Cardiac septum (tissue), 1 donor: ENCODE measurements at regions not wholly inside any gene's neighbourhood (a gene's known extent, or its start where the extent isn't known, plus 50 kb on each side); places are given as distances from the start of the nearest gene placed in this dataset.
"Not testable (repeated sequence)": the region's sequence is repeated elsewhere in the genome, so short reads cannot be mapped to it uniquely, and the experiment has no call there.

Experiments
- DNase-seq: peaks from one replicate; pipeline ENCODE4 v3.0.0-alpha.2; 2020; ENCODE audit warnings: low spot score
- intact Hi-C: fragments of 100-400 bp; cut with DNase I; formaldehyde crosslinking; loops from one replicate; pipeline ENCODE4 v1.14.0; 2022
- donor health status: DM: no; HTN: no; CAD: no.

DNA sequence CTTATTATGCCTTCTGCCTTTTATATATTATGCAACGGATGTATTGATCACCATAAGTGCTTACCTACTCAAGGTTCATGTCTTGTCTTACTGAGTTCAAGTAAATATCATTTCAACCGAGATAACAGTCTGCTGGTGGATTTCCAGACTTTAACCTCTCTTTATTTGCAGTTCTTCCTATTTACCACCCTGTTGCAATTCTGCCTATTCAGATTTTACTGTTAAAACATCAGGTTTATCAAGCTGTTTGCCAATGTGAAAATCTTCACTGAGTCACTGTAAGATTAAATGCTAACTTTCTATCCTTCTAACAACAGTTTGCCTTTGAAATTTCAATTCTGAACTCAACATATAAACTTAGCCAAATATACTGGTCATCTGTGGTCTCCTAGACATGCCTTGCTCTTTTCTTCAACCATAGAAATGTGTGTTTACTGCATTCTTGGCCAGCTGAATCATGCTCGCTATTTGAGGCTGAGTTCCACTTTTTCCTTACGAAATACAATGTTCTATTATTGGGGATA, 471.7 kb upstream of the RORB start:
- intact Hi-C loops: no loop called here
- no peak for DNase-seq

DNA sequence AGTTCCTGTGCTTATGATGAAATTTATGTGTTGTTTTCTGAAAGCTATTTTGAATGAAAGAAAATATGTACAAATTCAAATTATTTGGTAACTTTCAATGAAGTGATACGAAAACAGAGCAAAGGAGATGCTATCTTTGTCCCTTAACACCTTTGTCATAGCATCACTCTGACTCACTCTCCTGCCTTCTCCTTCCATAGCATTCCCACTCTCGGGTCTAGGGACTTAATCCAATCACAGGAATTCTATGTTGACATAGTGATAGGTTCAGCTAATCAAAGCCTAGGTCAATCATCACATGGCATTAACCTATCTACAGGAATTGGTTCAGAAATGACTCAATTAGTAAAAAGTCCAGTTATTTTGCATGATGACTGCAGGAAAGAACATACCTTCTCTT, 464.7 kb upstream of the RORB start:
- DNase-seq: no peak
- intact Hi-C loops: no loop called here

DNA sequence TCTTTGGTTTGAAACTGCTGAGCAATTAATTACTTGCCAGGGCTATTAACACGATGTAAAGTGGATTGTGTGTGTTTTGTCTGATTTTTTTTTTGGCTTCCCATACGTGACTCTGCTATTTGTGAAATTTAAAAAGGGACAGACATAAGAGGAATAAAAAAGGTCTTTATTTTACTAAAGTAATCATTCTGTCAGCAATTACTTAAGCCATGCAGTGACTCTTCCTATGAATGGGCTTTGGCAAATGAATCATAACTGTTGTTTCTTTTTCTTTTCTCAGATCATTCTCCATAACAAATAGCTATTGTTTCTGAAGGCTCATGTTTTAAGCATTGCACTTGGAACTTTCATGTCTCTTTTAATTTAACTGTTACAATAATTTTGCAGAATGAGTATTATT, 461.3 kb upstream of the RORB start:
- DNase-seq: no peak
- intact Hi-C loops: no loop called here

DNA sequence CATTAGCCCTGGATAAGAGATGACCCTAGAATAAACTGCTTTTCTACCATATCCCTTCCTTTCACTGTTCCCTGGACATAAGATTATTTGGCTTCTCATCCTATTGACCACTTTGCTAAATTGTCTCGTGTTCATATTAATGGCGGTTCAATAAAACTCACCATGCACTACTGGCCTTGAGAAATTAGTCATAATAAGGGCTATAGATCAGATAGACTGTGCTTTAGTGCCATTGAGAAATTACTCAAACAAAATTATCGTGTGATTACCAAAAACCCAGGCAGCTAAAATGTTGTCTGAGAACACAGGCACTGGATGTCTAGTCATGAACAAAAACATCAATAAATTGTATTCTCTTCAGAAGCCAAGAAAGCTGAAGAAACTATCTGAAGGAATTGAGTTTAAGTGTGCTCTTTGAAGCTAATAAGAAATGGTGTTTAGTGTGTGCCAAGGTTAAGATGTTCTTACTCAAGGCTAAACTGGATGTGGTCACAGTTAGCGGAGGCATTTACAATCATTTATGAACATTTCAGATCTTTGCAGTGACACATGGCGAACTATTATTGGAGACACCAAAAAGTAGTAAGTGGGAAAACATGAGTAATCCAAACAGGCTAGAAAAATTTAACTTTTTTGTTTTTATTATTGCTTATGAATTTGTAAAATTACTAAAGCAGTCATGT, 460.4 kb upstream of the RORB start:
- no peak for DNase-seq
- intact Hi-C loops: no loop called here

DNA sequence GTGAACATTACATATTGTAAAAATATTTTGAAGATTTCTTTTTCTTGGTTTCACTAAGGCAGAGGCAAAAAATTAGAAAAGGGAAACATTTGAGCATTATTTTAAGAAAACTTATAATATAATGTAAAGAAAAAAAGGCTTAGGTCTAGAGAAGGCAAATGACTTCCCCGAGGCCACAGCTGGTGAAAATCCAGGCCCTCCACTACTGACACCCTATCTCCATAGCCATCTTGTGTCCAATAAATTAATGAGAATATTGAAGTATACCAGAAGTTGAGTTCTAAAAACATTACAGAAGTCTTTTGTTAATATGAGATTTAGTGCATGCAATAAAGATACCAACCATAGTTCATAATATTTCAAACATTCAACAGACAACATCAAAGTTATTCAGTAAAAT, 459.9 kb upstream of the RORB start:
- no peak for DNase-seq
- intact Hi-C loops: no loop called here

DNA sequence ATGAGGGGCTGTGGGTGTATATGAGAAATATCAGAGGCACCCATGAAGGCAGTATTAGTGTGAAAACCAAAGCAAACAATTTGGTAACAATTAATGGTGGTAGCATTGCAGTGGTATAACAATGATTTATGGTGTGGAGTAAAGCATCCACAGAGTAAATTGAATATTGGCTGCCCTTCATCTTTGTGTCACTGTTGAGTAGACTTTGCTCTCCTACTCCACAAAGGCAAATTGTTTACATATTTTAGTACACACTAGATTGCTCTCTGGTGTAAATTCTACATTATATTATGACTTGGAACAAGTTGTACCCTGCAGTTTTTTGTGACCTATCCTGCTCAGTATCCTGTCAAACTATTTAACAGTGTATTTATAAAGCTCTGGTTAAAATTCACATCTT, 455.5 kb upstream of the RORB start:
- intact Hi-C loops: no loop called here
- DNase-seq: no peak

DNA sequence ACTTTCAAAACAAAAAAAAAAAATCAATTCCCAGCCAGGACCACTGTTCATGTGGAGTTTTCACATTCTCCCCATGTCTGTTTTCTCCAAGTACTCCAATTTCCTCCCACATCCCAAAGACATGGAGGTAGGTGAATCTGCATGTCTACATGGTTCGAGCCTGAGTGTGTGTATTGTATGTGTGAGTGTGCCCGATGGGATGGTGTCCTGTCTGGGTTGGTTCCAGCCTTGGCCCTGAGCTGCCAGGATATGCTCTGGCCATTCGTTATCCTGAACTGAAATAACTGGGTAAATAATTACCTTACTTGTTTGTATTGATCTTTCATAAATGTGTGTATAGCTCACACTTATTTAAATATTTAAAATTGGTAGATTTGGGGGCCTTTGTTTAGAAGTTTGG, 452.3 kb upstream of the RORB start:
- no peak for DNase-seq
- intact Hi-C loops: no loop called here

DNA sequence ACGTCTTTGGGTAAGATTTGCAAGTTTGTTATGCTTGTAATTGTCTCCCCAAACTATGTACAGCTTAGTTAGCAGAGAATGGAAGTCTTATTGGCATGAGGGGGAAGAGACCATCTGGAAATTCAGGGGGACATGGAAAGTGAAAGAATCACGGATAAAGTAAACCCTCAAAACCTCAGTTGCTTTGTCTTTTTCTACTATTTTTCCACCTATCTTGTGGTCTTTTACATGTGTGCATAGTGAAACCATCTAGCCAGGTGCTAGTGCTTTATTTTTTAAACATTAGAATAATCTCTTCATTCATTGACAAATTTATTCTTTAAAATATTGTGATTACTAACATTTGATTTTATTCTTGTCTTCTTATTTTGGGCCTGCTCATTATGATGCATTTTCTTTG, 441.1 kb upstream of the RORB start:
- DNase-seq: no peak
- intact Hi-C loops: no loop called here

DNA sequence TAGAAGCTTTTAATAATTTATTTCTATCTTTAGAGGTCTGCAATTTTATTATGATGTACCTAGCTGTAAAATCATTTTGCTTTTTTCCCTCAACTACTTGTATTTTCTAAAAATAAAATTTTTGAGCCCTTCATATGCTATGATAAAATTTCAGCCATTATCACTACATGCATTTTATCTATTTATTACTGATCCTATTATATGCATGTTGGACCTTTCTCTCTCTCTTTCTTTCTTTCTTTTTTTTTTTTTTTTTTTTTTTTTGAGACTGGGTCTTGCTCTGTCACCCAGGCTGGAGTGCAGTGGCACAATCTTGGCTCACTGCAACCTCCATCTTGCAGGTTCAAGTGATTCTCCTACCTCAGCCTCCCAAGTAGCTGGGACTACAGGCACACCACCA, 440.1 kb upstream of the RORB start:
- intact Hi-C loops, DNase-seq: not testable (repeated sequence)

DNA sequence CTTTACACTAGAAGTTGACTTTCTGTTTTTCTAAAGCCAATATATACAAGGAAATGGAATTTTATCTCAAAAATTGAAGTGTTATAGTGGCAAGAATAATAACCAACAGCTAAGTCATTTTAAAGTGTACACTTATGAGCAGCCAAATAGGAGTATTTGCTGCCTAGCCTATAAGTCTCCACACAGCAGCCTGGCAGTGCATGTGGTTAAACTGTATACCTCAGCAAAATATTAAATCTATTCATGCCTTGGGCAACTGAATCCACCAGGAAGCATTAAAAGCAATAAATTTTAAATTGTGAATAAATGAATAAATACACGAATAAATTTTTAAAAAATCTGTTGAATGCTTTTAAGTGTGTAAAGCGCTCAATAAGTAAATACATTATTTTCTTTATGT, 432.4 kb upstream of the RORB start:
- no peak for DNase-seq
- intact Hi-C loops: no loop called here

DNA sequence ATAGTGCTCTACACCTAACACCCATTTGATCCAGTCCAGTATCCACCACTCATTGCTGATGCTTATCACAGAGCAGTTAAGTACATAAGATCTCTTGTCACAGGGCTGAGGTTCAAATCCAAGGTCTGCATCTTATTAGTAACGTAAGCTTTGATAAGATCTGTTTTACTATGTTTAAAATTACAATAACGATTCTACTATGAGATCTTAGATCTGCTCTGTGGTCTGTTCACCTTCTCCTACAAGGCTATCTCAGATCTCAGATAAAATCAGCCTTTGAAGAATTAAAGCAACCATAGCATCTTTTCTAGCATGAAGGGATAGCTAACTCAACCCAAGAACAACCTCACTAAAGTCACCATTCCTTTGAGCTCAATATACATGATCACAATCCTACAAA, 431.0 kb upstream of the RORB start:
- intact Hi-C loops: no loop called here
- DNase-seq: no peak

DNA sequence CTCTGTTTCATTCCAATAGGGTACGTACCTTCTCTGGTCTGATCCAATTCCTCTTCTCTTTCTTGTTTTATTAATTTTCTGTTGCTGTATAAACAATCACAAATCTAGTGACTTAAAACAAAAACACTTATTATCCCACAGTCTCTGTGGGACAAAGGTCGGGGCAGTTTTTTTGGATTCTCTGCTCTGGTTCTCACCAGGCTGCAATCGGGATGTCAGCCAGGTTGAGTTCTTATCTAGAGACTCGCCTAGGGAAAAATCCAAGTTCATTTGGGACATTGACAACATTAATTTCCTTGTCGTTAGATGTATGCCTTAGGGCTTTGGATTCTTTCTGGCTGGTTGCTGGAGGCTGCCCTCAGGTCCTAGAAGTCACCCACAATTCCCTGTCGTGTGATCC, 430.5 kb upstream of the RORB start:
- intact Hi-C loops: no loop called here
- no peak for DNase-seq

DNA sequence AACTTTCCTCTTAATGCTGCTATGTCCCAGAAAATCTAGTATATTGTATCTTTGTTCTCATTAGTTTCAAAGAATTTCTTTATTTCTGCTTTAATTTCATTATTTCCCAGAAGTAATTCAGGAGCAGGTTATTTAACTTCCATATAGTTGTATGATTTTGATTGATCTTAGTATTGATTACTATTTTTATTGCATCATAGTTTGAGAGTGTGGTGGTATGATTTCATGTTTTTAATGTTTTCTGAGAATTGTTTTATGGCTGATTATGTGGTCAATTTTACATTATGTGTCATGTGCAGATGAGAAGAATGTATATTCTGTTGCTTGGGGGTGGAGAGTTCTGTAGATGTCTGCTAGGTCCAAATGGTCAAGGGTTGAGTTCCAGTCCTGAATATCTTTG, 425.6 kb upstream of the RORB start:
- intact Hi-C loops: no loop called here
- DNase-seq: no peak

DNA sequence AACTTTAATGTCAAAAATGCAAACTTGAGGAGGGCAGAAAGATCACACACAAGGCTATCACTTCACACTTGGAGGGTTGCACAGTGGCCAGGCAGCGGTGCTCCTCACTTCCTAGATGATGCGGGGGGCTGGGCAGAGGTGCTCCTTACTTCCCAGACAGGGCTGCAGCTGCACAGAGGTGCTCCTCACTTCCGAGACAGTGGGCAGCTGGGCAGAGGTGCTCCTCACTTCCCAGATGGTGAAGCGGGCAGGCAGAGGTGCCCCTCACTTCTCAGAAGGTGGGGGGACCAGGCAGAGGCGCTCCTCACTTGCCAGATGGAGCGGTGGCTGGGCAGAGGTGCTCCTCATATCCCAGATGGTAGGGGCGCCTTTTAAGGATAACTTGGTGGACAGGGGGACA, 423.2 kb upstream of the RORB start:
- no peak for DNase-seq
- intact Hi-C loops: no loop called here

DNA sequence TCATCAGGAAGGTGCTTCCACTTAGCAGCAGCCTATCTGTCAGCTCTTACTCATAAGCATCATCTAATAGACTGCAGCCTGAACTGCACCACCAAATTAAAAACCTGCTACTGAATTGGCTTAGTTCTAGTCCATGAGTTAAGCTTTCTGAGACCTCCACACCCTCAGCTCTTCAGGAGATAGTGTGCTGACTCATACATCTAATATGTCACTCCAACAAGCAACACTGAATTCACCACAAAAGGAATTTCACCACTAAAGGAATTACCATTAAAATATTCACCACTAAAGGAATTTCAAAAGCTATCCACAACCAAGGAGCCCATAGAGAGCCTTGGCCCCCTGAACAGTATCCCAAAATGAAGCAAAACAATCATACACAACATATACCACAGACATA, 418.5 kb upstream of the RORB start:
- DNase-seq: no peak
- intact Hi-C loops: no loop called here

DNA sequence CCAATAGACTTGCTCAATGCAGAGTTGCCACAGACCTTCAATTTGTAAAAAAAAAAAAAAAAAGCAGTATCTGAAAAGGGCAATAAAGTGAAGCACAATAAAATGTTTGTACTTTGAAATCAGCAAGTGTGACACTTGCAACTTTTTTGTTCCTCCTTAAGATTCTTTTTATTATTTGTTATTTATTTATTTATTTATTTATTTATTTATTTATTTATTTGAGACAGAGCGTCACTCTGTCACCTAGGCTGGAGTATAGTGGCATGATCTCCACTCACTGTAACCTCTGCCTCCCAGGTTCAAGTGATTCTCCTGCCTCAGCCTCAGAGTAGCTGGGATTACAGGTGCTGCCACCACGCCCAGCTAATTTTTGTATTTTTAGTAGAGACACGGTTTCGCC, 416.5 kb upstream of the RORB start:
- DNase-seq, intact Hi-C loops: not testable (repeated sequence)

DNA sequence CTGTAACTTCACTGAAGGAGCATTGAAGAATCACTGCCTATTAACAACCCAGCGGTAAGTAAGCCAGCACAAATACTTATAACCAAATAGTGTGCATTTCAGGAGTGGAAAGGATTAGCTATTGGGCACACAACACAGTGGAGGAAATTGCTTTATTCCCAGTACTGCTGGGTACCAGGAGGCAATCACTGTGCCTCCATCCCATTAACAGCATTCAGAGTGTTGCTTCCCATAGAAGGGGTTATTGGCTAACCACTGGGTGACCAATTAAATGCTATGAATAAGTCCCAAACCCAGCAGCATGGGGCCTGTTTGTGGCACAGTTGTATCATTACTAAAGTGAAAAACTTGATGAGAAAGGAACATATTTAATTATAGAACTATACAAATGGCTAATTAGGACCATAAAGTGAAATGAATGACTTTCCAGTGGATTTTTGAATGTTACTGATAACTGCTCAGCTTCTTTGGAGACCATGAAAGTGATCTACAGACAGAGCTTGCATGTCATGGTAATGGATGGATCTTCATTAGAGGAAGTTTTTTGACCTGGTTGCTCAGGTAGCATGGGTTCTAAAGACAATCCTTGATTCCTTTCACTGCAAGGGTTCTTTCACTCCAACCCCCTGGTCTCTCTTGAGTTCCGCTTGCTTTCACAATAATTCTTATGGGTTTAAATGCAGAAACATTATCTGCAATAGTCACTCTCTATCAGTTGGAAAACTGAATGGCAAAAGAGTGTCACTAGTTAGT, 413.3 kb upstream of the RORB start:
- DNase-seq: no peak
- intact Hi-C loops: no loop called here

DNA sequence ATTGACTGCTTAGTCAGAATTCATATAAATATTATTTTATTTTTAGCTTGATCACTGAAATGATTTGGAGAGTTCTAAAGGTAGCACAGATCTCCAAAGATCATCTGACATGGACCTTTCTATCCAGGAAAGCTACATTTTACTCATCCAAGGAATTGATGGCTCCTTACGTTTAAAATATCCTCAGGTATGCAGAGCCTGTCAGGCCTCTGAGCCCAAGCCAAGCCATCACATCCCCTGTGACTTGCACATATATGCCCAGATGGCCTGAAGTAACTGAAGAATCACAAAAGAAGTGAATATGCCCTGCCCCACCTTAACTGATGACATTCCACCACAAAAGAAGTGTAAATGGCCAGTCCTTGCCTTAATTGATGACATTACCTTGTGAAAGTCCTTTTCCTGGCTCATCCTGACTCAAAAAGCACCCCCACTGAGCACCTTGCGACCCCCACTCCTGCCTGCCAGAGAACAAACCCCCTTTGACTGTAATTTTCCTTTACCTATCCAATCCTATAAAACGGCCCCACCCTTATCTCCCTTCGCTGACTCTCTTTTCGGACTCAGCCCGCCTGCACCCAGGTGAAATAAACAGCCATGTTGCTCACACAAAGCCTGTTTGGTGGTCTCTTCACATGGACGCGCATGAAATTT, 411.6 kb upstream of the RORB start:
- DNase-seq, intact Hi-C loops: not testable (repeated sequence)

DNA sequence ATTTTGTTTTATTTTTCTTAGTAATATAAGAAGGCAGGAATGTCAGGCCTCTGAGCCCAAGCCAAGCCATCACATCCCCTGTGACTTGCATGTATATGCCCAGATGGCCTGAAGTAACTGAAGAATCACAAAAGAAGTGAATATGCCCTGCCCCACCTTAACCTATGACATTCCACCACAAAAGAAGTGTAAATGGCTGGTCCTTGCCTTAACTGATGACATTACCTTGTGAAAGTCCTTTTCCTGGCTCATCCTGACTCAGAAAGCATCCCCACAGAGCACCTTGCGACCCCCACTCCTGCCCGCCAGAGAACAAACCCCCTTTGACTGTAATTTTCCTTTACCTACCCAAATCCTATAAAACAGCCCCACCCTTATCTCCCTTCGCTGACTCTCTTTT, 406.2 kb upstream of the RORB start:
- intact Hi-C loops: not testable (repeated sequence)

DNA sequence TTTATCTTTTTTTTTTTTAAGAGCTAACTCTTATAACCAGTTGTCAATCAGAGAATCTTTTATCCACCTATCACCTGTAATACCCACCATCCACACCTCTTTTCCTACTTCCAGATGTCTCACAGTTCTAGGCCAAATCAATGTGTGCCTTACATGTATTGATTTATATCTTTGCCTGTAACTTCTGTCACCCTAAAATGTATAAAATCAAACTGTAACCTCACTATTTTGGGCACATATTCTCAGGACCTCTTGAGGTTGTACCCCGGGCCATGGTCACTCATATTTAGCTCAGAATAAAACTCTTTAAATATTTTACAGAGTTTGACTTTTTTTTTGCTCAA, 404.7 kb upstream of the RORB start:
- intact Hi-C loops: no loop called here
- no peak for DNase-seq

More for the DNA sequence above, 406.2 kb upstream of the RORB start:
- DNase-seq: not testable (repeated sequence)

DNA sequence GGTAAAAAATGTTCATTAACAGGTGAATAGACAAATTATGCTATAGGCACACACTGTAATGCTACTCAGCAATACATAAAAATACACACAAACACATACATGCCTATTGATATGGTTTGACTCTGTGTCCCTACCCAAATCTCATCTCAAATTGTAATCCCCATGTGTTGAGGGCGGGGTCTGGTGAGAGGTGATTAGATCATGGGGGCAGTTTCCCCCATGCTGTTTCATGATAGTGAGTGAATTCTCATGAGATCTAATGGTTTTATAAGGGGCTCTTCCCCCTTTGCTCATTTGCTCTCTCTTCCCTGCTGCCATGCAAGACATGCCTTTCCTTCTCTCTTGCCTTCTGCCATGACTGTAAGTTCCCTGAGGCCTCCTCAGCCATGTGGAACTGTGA, 403.1 kb upstream of the RORB start:
- intact Hi-C loops, DNase-seq: not testable (repeated sequence)
